K562 (cell line): ENCODE measurements at regions not wholly inside any gene's neighbourhood (a gene's known extent, or its start where the extent isn't known, plus 50 kb on each side); places are given as distances from the start of the nearest gene placed in this dataset.

ENCODE experiments used
- ATAC-seq: fragments of 200-7000 bp; cut with Tn5 transposase; 3 replicates; pipeline ENCODE4 v1.9.1; 2020; ENCODE audit warnings: moderate library complexity
- BruUV-seq: library from RNA; stranded (reverse); fragments of 400-500 nt; replicated peaks from 2 replicates; lab custom pipeline; 2021; lab: Mats Ljungman, UMichigan
- CTCF ChIA-PET: fragments of 300-600 bp; formaldehyde crosslinking; extraction: SDS; loops from one replicate; lab custom pipeline; 2021; ENCODE audit warnings: low intra/inter-chr PET ratio; lab: Yijun Ruan, JAX
- POLR2A ChIA-PET: fragments of 300-600, 350-650 bp; sonication (Branson Sonifier 250); formaldehyde crosslinking; extraction: SDS; loops from one replicate; lab custom pipeline; 2021; ENCODE audit warnings: antibody characterized with exemption, inconsistent platforms; lab: Yijun Ruan, JAX
- DNase-seq, 4 experiments: peaks; one replicate each; pipeline versions ENCODE4 v3.0.0 to v3.0.0-alpha.2; 2011 to 2018; ENCODE audit warnings: low spot score in 3 of 4, mixed read lengths in 3 of 4; ENCODE audit errors: extremely low read depth in 1 of 4
- FAIRE-seq: peaks from 2 replicates; lab custom pipeline; 2011; peaks lifted over from hg19 to GRCh38; lab: Jason Lieb, UNC
- H2AFZ ChIP-seq: 2 replicates; pipeline ENCODE4 v1.6.0; 2011; ENCODE audit warnings: low read depth, low read length, control low read depth, inconsistent platforms
- H3K27ac ChIP-seq: fragments of 200-600 bp; 3 replicates; pipeline ENCODE4 v1.8.0; 2011; ENCODE audit warnings: low read depth, mild to moderate bottlenecking, control low read depth, inconsistent platforms, low read length, moderate library complexity, mixed read lengths; ENCODE audit errors: extremely low read depth
- H3K27me3 ChIP-seq, 2 experiments: fragments of 300-600 bp in 1 of 2; 2 replicates in 1 of 2; 3 replicates in 1 of 2; pipeline versions ENCODE4 v1.6.0 to v1.8.0; 2011; ENCODE audit warnings: inconsistent platforms in 2 of 2, low read length in 2 of 2, mild to moderate bottlenecking in 1 of 2, mixed read lengths in 1 of 2, moderate library complexity in 1 of 2; ENCODE audit not compliant: control insufficient read depth in 2 of 2, insufficient read depth in 2 of 2
- H3K36me3 ChIP-seq: fragments of 300-600 bp; 3 replicates; pipeline ENCODE4 v1.8.0; 2011; ENCODE audit warnings: mild to moderate bottlenecking, low read length, inconsistent platforms; ENCODE audit not compliant: control insufficient read depth, insufficient read depth
- H3K4me1 ChIP-seq, 2 experiments: fragments of 200-600 bp in 1 of 2; replicated peaks in 1 of 2; 2 replicates in 1 of 2; 3 replicates in 1 of 2; pipeline versions ENCODE4 v1.5.1 to v1.8.0; 2011; ENCODE audit warnings: inconsistent platforms in 2 of 2, low read length in 2 of 2, mild to moderate bottlenecking in 1 of 2, mixed read lengths in 1 of 2, moderate library complexity in 1 of 2; ENCODE audit not compliant: control insufficient read depth in 2 of 2, insufficient read depth in 2 of 2
- H3K4me2 ChIP-seq: 2 replicates; pipeline ENCODE4 v1.6.1; 2011; ENCODE audit warnings: low read length, control low read depth, inconsistent platforms, mixed read lengths; ENCODE audit not compliant: insufficient read depth
- H3K4me3 ChIP-seq: fragments of 200-600 bp; sonication (generic), shearing (Covaris generic); 2 replicates; pipeline ENCODE4 v1.5.1; 2016; ENCODE audit warnings: control low read depth, inconsistent platforms
- H3K79me2 ChIP-seq: fragments of 200-600 bp; 3 replicates; pipeline ENCODE4 v1.8.0; 2011; ENCODE audit warnings: low read length, inconsistent platforms; ENCODE audit not compliant: control insufficient read depth, insufficient read depth
- H3K9ac ChIP-seq, 2 experiments: 2 replicates each; pipeline versions ENCODE4 v1.6.0 to v1.6.1; 2011; ENCODE audit warnings: low read depth in 2 of 2, low read length in 2 of 2, control low read depth in 1 of 2, inconsistent platforms in 1 of 2, mild to moderate bottlenecking in 1 of 2, mixed read lengths in 1 of 2; ENCODE audit not compliant: insufficient read depth in 1 of 2
- H3K9me1 ChIP-seq: one replicate; pipeline ENCODE4 v1.6.0; 2011; ENCODE audit warnings: inconsistent platforms, mild to moderate bottlenecking, low read length, moderate library complexity; ENCODE audit not compliant: control insufficient read depth, insufficient read depth
- H3K9me3 ChIP-seq: replicated peaks from 2 replicates; pipeline ENCODE4 v1.5.1; 2011; ENCODE audit warnings: low read depth, low read length, inconsistent platforms; ENCODE audit not compliant: control insufficient read depth, insufficient read depth
- H4K20me1 ChIP-seq: replicated peaks from 2 replicates; pipeline ENCODE4 v1.6.1; 2011; ENCODE audit warnings: low read length, inconsistent platforms, mixed read lengths; ENCODE audit not compliant: control insufficient read depth, insufficient read depth
- ADNP ChIP-seq: fragments of 200-800 bp; sonication (Bioruptor generic); IDR thresholded peaks from 2 replicates; pipeline ENCODE4 v1.6.1; 2016; ENCODE audit warnings: missing genetic modification characterization, missing compliant biosample characterization
- BCL6 ChIP-seq: fragments of 250-450 bp; sonication (Bioruptor Pico); IDR thresholded peaks from 2 replicates; pipeline ENCODE4 v1.4.0; 2020
- CHAMP1 ChIP-seq: fragments of 450-650 bp; IDR thresholded peaks from 2 replicates; pipeline ENCODE4 v1.6.1; 2016; ENCODE audit warnings: mild to moderate bottlenecking
- KAT7 ChIP-seq: sonication (generic); formaldehyde crosslinking; IDR thresholded peaks from 2 replicates; pipeline ENCODE4 v1.8.0; 2022; ENCODE audit warnings: missing genetic modification reagents, mild to moderate bottlenecking, borderline replicate concordance
- PHB2 ChIP-seq: fragments of 450-650 bp; IDR thresholded peaks from 2 replicates; pipeline ENCODE4 v1.6.1; 2017; ENCODE audit warnings: low read depth
- SNIP1 ChIP-seq: fragments of 450-650 bp; IDR thresholded peaks from 2 replicates; pipeline ENCODE4 v1.7.1; 2017; ENCODE audit warnings: low read depth, mild to moderate bottlenecking
- SRSF1 ChIP-seq: fragments of 200-400 bp; formaldehyde crosslinking; IDR thresholded peaks from 2 replicates; pipeline ENCODE4 v1.6.1; 2017; ENCODE audit warnings: mild to moderate bottlenecking, low read depth, low read length, moderate library complexity
- ZFP36 ChIP-seq: fragments of 150-350 bp; IDR thresholded peaks from 2 replicates; pipeline ENCODE4 v1.6.1; 2018; ENCODE audit warnings: low read length, low read depth; ENCODE audit not compliant: partially characterized antibody
- WGBS: fragments of 100-300 bp; shearing (Covaris generic); methylation state at CpG from one replicate; pipeline ENCODE4 v1.1.6; 2016; ENCODE audit warnings: low coverage, mixed read lengths; ENCODE audit not compliant: insufficient coverage; ENCODE audit errors: missing lambda C conversion rate; 5-methylcytosine and 5-hydroxymethylcytosine counted together
- in situ Hi-C: fragments of 300-500 bp; cut with MboI; formaldehyde crosslinking; loops from 4 replicates; pipeline ENCODE4 v1.15.0; 2018; ENCODE audit warnings: inconsistent platforms, mixed read lengths
- intact Hi-C: fragments of 100-400 bp; cut with micrococcal nuclease; formaldehyde crosslinking; loops from 2 replicates; pipeline ENCODE4 v1.14.2; 2022
- TF ChIP-seq, protein P1 (sequence below): fragments of 200-600 bp; sonication (generic); IDR thresholded peaks from one replicate; pipeline ENCODE4 v1.6.1; 2012; ENCODE audit warnings: mild to moderate bottlenecking, low read depth, low read length, inconsistent platforms

GRCh38 chr10:61211468-61211867 is 241.7 kb downstream of the TMEM26 start:
- WGBS: 0% methylated on average over 2 of the region's 2 CpGs
- Histone ChIP-seq H3K27me3 (no peaks in the 10 kb centered on the region), H3K79me2 (no peaks in the 10 kb centered on the region), H3K9me1 (no peaks in the 10 kb centered on the region), H3K4me2 (0 out of 2 replicates have a peak overlapping the region, but pooled peaks have one; percentile 5), H4K20me1 (no peaks in the 10 kb centered on the region), H3K27ac (no peak overlapping the region), H3K9ac (no peak overlapping the region), H3K36me3 (no peaks in the 10 kb centered on the region), H3K4me1 (no peaks in the 10 kb centered on the region; a peak in 1 of 5 replicates), H3K9me3 (no peaks in the 10 kb centered on the region), H3K4me3 (no peak overlapping the region), H2AFZ (peak overlapping the region; percentile 41)
- no TSS peak for BruUV-seq
- ATAC-seq: peak; percentile 77
- CTCF ChIA-PET: no interaction called here
- POLR2A ChIA-PET: interaction anchor here (0.6 kb wide), 1 partner anchor 32 kb away, joined by 3 read pairs; no protein-coding TSS in a partner anchor
- in situ Hi-C loops: no loop called here
- intact Hi-C loops: no loop called here
- FAIRE-seq: no peak
- DNase-seq: peak in 2 of 4 experiments; percentile 14 to 44
- no peak for TF ChIP-seq ZFP36
- TF ChIP-seq SNIP1: no peak
- no peak for TF ChIP-seq BCL6 (CRISPR knock-in tag)
- TF ChIP-seq PHB2: no peak
- no peak for TF ChIP-seq ADNP (tag)
- TF ChIP-seq KAT7 (CRISPR knock-in tag): no peak
- TF ChIP-seq SRSF1: no peak
- TF ChIP-seq CHAMP1: no peak
- TF ChIP-seq, protein P1, sequence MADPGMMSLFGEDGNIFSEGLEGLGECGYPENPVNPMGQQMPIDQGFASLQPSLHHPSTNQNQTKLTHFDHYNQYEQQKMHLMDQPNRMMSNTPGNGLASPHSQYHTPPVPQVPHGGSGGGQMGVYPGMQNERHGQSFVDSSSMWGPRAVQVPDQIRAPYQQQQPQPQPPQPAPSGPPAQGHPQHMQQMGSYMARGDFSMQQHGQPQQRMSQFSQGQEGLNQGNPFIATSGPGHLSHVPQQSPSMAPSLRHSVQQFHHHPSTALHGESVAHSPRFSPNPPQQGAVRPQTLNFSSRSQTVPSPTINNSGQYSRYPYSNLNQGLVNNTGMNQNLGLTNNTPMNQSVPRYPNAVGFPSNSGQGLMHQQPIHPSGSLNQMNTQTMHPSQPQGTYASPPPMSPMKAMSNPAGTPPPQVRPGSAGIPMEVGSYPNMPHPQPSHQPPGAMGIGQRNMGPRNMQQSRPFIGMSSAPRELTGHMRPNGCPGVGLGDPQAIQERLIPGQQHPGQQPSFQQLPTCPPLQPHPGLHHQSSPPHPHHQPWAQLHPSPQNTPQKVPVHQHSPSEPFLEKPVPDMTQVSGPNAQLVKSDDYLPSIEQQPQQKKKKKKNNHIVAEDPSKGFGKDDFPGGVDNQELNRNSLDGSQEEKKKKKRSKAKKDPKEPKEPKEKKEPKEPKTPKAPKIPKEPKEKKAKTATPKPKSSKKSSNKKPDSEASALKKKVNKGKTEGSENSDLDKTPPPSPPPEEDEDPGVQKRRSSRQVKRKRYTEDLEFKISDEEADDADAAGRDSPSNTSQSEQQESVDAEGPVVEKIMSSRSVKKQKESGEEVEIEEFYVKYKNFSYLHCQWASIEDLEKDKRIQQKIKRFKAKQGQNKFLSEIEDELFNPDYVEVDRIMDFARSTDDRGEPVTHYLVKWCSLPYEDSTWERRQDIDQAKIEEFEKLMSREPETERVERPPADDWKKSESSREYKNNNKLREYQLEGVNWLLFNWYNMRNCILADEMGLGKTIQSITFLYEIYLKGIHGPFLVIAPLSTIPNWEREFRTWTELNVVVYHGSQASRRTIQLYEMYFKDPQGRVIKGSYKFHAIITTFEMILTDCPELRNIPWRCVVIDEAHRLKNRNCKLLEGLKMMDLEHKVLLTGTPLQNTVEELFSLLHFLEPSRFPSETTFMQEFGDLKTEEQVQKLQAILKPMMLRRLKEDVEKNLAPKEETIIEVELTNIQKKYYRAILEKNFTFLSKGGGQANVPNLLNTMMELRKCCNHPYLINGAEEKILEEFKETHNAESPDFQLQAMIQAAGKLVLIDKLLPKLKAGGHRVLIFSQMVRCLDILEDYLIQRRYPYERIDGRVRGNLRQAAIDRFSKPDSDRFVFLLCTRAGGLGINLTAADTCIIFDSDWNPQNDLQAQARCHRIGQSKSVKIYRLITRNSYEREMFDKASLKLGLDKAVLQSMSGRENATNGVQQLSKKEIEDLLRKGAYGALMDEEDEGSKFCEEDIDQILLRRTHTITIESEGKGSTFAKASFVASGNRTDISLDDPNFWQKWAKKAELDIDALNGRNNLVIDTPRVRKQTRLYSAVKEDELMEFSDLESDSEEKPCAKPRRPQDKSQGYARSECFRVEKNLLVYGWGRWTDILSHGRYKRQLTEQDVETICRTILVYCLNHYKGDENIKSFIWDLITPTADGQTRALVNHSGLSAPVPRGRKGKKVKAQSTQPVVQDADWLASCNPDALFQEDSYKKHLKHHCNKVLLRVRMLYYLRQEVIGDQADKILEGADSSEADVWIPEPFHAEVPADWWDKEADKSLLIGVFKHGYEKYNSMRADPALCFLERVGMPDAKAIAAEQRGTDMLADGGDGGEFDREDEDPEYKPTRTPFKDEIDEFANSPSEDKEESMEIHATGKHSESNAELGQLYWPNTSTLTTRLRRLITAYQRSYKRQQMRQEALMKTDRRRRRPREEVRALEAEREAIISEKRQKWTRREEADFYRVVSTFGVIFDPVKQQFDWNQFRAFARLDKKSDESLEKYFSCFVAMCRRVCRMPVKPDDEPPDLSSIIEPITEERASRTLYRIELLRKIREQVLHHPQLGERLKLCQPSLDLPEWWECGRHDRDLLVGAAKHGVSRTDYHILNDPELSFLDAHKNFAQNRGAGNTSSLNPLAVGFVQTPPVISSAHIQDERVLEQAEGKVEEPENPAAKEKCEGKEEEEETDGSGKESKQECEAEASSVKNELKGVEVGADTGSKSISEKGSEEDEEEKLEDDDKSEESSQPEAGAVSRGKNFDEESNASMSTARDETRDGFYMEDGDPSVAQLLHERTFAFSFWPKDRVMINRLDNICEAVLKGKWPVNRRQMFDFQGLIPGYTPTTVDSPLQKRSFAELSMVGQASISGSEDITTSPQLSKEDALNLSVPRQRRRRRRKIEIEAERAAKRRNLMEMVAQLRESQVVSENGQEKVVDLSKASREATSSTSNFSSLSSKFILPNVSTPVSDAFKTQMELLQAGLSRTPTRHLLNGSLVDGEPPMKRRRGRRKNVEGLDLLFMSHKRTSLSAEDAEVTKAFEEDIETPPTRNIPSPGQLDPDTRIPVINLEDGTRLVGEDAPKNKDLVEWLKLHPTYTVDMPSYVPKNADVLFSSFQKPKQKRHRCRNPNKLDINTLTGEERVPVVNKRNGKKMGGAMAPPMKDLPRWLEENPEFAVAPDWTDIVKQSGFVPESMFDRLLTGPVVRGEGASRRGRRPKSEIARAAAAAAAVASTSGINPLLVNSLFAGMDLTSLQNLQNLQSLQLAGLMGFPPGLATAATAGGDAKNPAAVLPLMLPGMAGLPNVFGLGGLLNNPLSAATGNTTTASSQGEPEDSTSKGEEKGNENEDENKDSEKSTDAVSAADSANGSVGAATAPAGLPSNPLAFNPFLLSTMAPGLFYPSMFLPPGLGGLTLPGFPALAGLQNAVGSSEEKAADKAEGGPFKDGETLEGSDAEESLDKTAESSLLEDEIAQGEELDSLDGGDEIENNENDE: no peak
